SU-DHL-6 (cell line): ENCODE measurements at regions not wholly inside any gene's neighbourhood (a gene's known extent, or its start where the extent isn't known, plus 50 kb on each side); places are given as distances from the start of the nearest gene placed in this dataset.

Experiments used
- EZH2phosphoT487 ChIP-seq: fragments of 200-600 bp; sonication (generic), shearing (Covaris generic); conservative IDR thresholded peaks from 2 replicates; pipeline ENCODE4 v1.6.1; 2018; ENCODE audit warnings: mild to moderate bottlenecking, antibody characterized with exemption, low read length, moderate library complexity, mixed read lengths
- TF ChIP-seq, protein P1 (sequence below): fragments of 200-600 bp; sonication (generic); IDR thresholded peaks from one replicate; pipeline ENCODE4 v1.5.1; 2017; ENCODE audit warnings: antibody characterized with exemption, mild to moderate bottlenecking, low read length, moderate library complexity; ENCODE audit not compliant: insufficient read depth, poor library complexity, severe bottlenecking

GRCh38 chr9:26243726-26244125 lies 565.5 kb upstream of the TUSC1 start:
- TF ChIP-seq, protein P1, sequence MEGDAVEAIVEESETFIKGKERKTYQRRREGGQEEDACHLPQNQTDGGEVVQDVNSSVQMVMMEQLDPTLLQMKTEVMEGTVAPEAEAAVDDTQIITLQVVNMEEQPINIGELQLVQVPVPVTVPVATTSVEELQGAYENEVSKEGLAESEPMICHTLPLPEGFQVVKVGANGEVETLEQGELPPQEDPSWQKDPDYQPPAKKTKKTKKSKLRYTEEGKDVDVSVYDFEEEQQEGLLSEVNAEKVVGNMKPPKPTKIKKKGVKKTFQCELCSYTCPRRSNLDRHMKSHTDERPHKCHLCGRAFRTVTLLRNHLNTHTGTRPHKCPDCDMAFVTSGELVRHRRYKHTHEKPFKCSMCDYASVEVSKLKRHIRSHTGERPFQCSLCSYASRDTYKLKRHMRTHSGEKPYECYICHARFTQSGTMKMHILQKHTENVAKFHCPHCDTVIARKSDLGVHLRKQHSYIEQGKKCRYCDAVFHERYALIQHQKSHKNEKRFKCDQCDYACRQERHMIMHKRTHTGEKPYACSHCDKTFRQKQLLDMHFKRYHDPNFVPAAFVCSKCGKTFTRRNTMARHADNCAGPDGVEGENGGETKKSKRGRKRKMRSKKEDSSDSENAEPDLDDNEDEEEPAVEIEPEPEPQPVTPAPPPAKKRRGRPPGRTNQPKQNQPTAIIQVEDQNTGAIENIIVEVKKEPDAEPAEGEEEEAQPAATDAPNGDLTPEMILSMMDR = no peak
- no peak for TF ChIP-seq EZH2phosphoT487
